ENCODE measurements at regions not wholly inside any gene's neighbourhood (a gene's known extent, or its start where the extent isn't known, plus 50 kb on each side); places are given as distances from the start of the nearest gene placed in this dataset.

DNA sequence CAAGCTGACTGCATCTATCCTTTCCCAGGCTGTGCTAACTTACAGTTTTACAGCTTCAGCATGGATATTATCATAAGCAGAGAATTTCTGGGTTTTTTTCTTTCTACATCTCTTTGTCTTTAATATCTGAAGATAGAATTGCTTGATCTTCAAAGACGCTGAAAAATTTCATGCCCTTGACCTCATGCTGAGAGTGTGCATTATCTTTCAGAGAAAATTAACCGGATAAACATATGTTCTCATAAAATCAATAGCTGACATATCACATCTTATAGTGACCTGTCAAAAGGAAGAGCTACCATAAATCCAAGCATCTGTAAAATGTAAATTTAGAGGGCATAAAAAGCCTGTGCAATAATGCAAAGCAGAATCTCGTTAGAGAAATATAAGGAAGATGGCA lies 1704.1 kb upstream of the FLRT2 start:
- Histone ChIP-seq H3K4me3 (ENCODE audit: low read length) (no peak overlapping the region), H3K36me3 (ENCODE audit: control insufficient read depth, insufficient read depth, low read length) (no peaks in the 10 kb centered on the region), H3K27ac (ENCODE audit: low read depth, low read length) (no peak overlapping the region), H3K9ac (ENCODE audit: low read length) (no peak overlapping the region), H3K27me3 (ENCODE audit: control insufficient read depth, insufficient read depth, low read length) (no peaks in the 10 kb centered on the region), H3K4me1 (ENCODE audit: control insufficient read depth, insufficient read depth, low read length) (no peaks in the 10 kb centered on the region)

GRCh38 chr14:83826838-83827237 lies 1703.1 kb upstream of the FLRT2 start:
- no peak overlapping the region for H3K9ac ChIP-seq (ENCODE audit: low read length)
- H3K36me3 ChIP-seq (ENCODE audit: control insufficient read depth, insufficient read depth, low read length), result no peaks in the 10 kb centered on the region
- H3K4me1 ChIP-seq (ENCODE audit: control insufficient read depth, insufficient read depth, low read length), result no peaks in the 10 kb centered on the region
- H3K27ac ChIP-seq (ENCODE audit: low read depth, low read length), result no peak overlapping the region
- H3K27me3 ChIP-seq (ENCODE audit: control insufficient read depth, insufficient read depth, low read length), result no peaks in the 10 kb centered on the region
- H3K4me3 ChIP-seq (ENCODE audit: low read length), result no peak overlapping the region

DNA sequence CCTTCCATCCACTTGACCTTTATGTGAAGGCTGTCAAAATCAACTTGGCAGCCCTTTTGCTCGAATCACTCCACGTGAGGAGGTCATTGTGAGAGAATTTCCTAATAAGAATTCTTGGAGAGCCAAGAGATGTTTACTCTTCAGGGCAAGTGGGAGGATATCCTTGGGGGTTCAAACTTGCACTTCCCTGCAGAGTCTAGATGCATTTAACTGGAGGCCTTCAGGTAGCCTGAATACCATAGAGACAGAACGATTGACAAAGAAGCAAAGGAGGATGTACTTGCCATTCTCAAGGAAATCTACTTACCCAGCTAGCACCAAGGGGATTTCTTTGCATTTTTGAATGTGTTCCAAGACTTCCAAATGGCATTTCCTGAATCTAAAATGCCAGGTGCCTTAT lies 1702.6 kb upstream of the FLRT2 start:
- no peaks in the 10 kb centered on the region for H3K36me3 ChIP-seq (ENCODE audit: control insufficient read depth, insufficient read depth, low read length)
- H3K9ac ChIP-seq (ENCODE audit: low read length), result no peak overlapping the region
- H3K27ac ChIP-seq (ENCODE audit: low read depth, low read length), result no peak overlapping the region
- no peak overlapping the region for H3K4me3 ChIP-seq (ENCODE audit: low read length)
- no peaks in the 10 kb centered on the region for H3K27me3 ChIP-seq (ENCODE audit: control insufficient read depth, insufficient read depth, low read length)
- H3K4me1 ChIP-seq (ENCODE audit: control insufficient read depth, insufficient read depth, low read length), result no peaks in the 10 kb centered on the region

DNA sequence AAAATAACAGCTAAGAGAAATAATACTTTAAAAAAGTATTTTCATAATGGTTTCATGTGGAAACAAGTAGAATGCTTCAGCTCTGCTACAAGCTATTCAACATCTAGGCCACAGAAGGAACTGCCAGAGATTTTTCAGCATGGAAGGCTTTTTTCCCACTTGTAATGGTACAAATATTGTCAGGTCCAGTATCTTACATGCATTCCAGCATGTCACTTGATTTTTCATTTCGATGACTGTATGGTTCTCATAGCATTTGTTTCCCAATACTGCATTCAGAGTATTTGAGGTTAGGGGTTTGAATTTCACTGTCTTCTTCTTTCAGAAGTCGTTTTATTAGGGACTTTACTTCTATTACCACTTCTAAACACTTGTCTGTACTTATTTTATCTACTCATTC lies 1701.5 kb upstream of the FLRT2 start:
- Histone ChIP-seq H3K9ac (ENCODE audit: low read length) (no peak overlapping the region), H3K27ac (ENCODE audit: low read depth, low read length) (no peak overlapping the region), H3K27me3 (ENCODE audit: control insufficient read depth, insufficient read depth, low read length) (no peaks in the 10 kb centered on the region), H3K36me3 (ENCODE audit: control insufficient read depth, insufficient read depth, low read length) (no peaks in the 10 kb centered on the region), H3K4me1 (ENCODE audit: control insufficient read depth, insufficient read depth, low read length) (no peaks in the 10 kb centered on the region), H3K4me3 (ENCODE audit: low read length) (no peak overlapping the region)

DNA sequence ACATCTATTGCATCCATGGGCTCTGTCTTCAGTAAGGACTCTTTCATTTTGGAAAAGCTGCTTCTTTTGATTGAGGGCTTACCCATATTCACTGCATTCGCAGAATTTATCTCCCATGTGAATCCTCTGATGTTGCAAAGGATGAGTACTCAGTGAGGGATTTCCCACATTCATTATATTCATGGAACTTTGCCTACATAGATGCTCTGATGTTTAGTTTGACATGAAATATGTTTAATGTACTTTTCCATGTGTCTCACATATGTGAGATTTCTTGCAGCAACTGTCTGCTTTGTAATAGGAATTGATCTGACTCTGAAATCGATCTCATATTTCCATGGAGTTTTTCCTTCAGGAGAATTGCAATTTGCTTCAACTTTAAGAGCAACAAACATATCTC lies 1699.6 kb upstream of the FLRT2 start:
- Histone ChIP-seq H3K4me1 (ENCODE audit: control insufficient read depth, insufficient read depth, low read length) (no peaks in the 10 kb centered on the region), H3K9ac (ENCODE audit: low read length) (no peak overlapping the region), H3K4me3 (ENCODE audit: low read length) (no peak overlapping the region), H3K27ac (ENCODE audit: low read depth, low read length) (no peak overlapping the region), H3K36me3 (ENCODE audit: control insufficient read depth, insufficient read depth, low read length) (no peaks in the 10 kb centered on the region), H3K27me3 (ENCODE audit: control insufficient read depth, insufficient read depth, low read length) (no peaks in the 10 kb centered on the region)

DNA sequence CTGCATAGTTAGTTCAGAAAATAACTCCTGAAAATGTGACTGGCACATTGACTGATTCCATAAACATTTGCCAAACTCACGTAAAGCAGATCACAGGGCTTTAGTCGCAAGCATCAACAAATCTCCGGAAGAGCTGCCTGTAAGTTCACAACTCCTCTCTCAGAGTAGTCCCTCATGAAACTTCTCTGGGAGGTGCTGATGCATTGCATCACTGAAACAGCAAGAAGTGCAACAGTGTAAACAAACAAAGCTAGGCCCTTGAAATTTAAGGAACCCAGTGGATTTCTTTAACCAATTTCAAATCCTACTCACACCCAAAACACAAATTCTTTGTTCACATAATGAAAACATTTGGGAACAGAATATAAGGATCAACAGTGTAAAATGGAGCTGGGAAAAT lies 1691.7 kb upstream of the FLRT2 start:
- Histone ChIP-seq H3K4me1 (ENCODE audit: control insufficient read depth, insufficient read depth, low read length) (no peaks in the 10 kb centered on the region), H3K27me3 (ENCODE audit: control insufficient read depth, insufficient read depth, low read length) (no peaks in the 10 kb centered on the region), H3K4me3 (ENCODE audit: low read length) (no peak overlapping the region), H3K36me3 (ENCODE audit: control insufficient read depth, insufficient read depth, low read length) (no peaks in the 10 kb centered on the region), H3K27ac (ENCODE audit: low read depth, low read length) (no peak overlapping the region), H3K9ac (ENCODE audit: low read length) (no peak overlapping the region)

- H3K27me3 ChIP-seq (ENCODE audit: control insufficient read depth, insufficient read depth, low read length), result no peaks in the 10 kb centered on the region
- H3K27ac ChIP-seq (ENCODE audit: low read depth, low read length), result no peak overlapping the region
- H3K9ac ChIP-seq (ENCODE audit: low read length), result no peak overlapping the region
- no peaks in the 10 kb centered on the region for H3K36me3 ChIP-seq (ENCODE audit: control insufficient read depth, insufficient read depth, low read length)
- H3K4me3 ChIP-seq (ENCODE audit: low read length), result no peak overlapping the region
- H3K4me1 ChIP-seq (ENCODE audit: control insufficient read depth, insufficient read depth, low read length), result no peaks in the 10 kb centered on the region
These were observed 1687.4 kb upstream of the FLRT2 start for GRCh38 chr14:83842547-83842946.

DNA sequence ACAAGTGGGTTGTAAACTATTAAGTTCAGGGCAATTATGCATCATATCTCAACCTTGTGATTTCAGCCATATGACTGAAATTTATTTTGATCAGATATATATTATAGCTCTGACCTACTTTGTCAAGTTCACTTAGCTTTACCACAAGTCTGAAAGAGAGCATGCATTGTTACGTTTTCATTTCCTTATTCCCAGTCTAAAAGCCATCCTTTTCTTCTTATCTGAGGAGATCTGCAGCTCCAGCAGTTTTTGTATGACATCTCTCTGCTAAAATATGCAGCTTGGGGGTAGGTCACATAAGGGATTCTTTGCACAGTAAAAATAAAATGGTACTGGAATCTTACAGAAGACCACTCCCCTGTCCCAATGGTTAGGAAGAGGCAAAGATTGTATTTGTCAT lies 1682.8 kb upstream of the FLRT2 start:
- Histone ChIP-seq H3K9ac (ENCODE audit: low read length) (no peak overlapping the region), H3K4me3 (ENCODE audit: low read length) (no peak overlapping the region), H3K27ac (ENCODE audit: low read depth, low read length) (no peak overlapping the region), H3K4me1 (ENCODE audit: control insufficient read depth, insufficient read depth, low read length) (no peaks in the 10 kb centered on the region), H3K36me3 (ENCODE audit: control insufficient read depth, insufficient read depth, low read length) (no peaks in the 10 kb centered on the region), H3K27me3 (ENCODE audit: control insufficient read depth, insufficient read depth, low read length) (no peaks in the 10 kb centered on the region)

- no peak overlapping the region for H3K9ac ChIP-seq (ENCODE audit: low read length)
- H3K27ac ChIP-seq (ENCODE audit: low read depth, low read length), result no peak overlapping the region
- no peak overlapping the region for H3K4me3 ChIP-seq (ENCODE audit: low read length)
- H3K36me3 ChIP-seq (ENCODE audit: control insufficient read depth, insufficient read depth, low read length), result no peaks in the 10 kb centered on the region
- no peaks in the 10 kb centered on the region for H3K4me1 ChIP-seq (ENCODE audit: control insufficient read depth, insufficient read depth, low read length)
- no peaks in the 10 kb centered on the region for H3K27me3 ChIP-seq (ENCODE audit: control insufficient read depth, insufficient read depth, low read length)
These were observed 1679.9 kb upstream of the FLRT2 start for GRCh38 chr14:83850092-83850491.

- H3K9ac ChIP-seq (ENCODE audit: low read length), result no peak overlapping the region
- H3K4me3 ChIP-seq (ENCODE audit: low read length), result no peak overlapping the region
- no peak overlapping the region for H3K27ac ChIP-seq (ENCODE audit: low read depth, low read length)
- no peaks in the 10 kb centered on the region for H3K4me1 ChIP-seq (ENCODE audit: control insufficient read depth, insufficient read depth, low read length)
- no peaks in the 10 kb centered on the region for H3K27me3 ChIP-seq (ENCODE audit: control insufficient read depth, insufficient read depth, low read length)
- H3K36me3 ChIP-seq (ENCODE audit: control insufficient read depth, insufficient read depth, low read length), result no peaks in the 10 kb centered on the region
These were observed 1673.6 kb upstream of the FLRT2 start for GRCh38 chr14:83856334-83856733.

GRCh38 chr14:83860631-83861155 lies 1669.3 kb upstream of the FLRT2 start:
- H3K27ac ChIP-seq (ENCODE audit: low read depth, low read length), result no peak overlapping the region
- no peak overlapping the region for H3K9ac ChIP-seq (ENCODE audit: low read length)
- H3K36me3 ChIP-seq (ENCODE audit: control insufficient read depth, insufficient read depth, low read length), result no peaks in the 10 kb centered on the region
- no peaks in the 10 kb centered on the region for H3K27me3 ChIP-seq (ENCODE audit: control insufficient read depth, insufficient read depth, low read length)
- H3K4me1 ChIP-seq (ENCODE audit: control insufficient read depth, insufficient read depth, low read length), result no peaks in the 10 kb centered on the region
- no peak overlapping the region for H3K4me3 ChIP-seq (ENCODE audit: low read length)

GRCh38 chr14:83863042-83863774 lies 1666.7 kb upstream of the FLRT2 start:
- no peak overlapping the region for H3K4me3 ChIP-seq (ENCODE audit: low read length)
- no peaks in the 10 kb centered on the region for H3K36me3 ChIP-seq (ENCODE audit: control insufficient read depth, insufficient read depth, low read length)
- H3K27me3 ChIP-seq (ENCODE audit: control insufficient read depth, insufficient read depth, low read length), result no peaks in the 10 kb centered on the region
- no peak overlapping the region for H3K9ac ChIP-seq (ENCODE audit: low read length)
- no peak overlapping the region for H3K27ac ChIP-seq (ENCODE audit: low read depth, low read length)
- H3K4me1 ChIP-seq (ENCODE audit: control insufficient read depth, insufficient read depth, low read length), result no peaks in the 10 kb centered on the region

DNA sequence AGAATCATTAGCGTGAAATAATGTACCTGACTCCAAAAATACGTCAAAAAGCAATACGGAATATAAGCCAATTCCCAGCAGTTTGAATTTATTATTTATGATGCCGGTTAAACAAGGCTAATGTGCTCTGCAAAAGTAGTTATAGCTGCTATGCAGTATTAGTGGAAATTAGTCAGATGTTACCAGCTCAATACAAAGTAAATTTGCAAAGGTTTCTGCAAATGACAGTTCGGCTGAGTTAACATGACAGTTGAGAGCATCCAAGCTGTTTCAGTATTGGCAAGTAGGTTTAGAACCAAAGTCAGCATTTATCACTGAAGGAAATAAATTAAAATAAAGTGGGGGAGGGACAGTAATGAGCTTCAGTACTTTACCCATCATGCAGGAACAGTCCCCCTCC lies 1665.8 kb upstream of the FLRT2 start:
- Histone ChIP-seq H3K4me3 (ENCODE audit: low read length) (no peak overlapping the region), H3K27ac (ENCODE audit: low read depth, low read length) (no peak overlapping the region), H3K36me3 (ENCODE audit: control insufficient read depth, insufficient read depth, low read length) (no peaks in the 10 kb centered on the region), H3K4me1 (ENCODE audit: control insufficient read depth, insufficient read depth, low read length) (no peaks in the 10 kb centered on the region), H3K9ac (ENCODE audit: low read length) (no peak overlapping the region), H3K27me3 (ENCODE audit: control insufficient read depth, insufficient read depth, low read length) (no peaks in the 10 kb centered on the region)

Measured in rectal smooth muscle tissue (tissue), 1 donor.